ENCODE measurements at regions not wholly inside any gene's neighbourhood (a gene's known extent, or its start where the extent isn't known, plus 50 kb on each side); places are given as distances from the start of the nearest gene placed in this dataset.

DNA sequence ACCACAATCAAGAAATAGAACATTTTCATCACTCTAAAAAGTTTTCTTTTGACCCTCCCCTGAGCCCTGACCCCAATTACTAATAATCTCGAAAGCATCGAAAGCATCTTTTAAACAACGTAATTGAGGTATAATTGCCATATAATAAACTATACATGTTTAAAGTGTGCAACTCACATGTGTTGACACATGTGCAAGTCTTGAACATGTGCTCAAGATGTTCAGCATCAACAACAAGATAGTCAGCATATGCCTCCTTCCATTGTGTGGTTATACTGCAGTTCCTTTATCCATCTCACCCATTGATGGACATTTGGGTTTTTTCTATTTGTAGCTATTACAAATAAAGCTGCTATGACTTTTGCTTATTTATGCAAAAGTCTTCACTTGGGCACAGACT, 90.7 kb downstream of the RIPK4 start:
- H3K27ac Mint-ChIP-seq = no peak overlapping the region
- no peaks in the 10 kb centered on the region for H3K36me3 Mint-ChIP-seq
- no peak for ATAC-seq (replicated peaks)
- no peak for DNase-seq
- H3K27me3 Mint-ChIP-seq = peaks cover 19 to 42% of the 10 kb centered on the region in 2 donors
- H3K4me1 Mint-ChIP-seq = peaks cover 0 to 3% of the 10 kb centered on the region in 2 donors
- no peaks in the 10 kb centered on the region for H3K9me3 Mint-ChIP-seq
- no peak overlapping the region for H3K4me3 Mint-ChIP-seq

- H3K27me3 Mint-ChIP-seq = peaks cover 22 to 41% of the 10 kb centered on the region in 2 donors
- no peak overlapping the region for H3K27ac Mint-ChIP-seq
- H3K36me3 Mint-ChIP-seq = no peaks in the 10 kb centered on the region
- peaks cover 0 to 3% of the 10 kb centered on the region in 2 donors for H3K4me1 Mint-ChIP-seq
- DNase-seq (no peak), ATAC-seq (replicated peaks) (no peak)
- H3K9me3 Mint-ChIP-seq = no peaks in the 10 kb centered on the region
- no peak overlapping the region for H3K4me3 Mint-ChIP-seq
These were observed 91.3 kb downstream of the RIPK4 start for GRCh38 chr21:41675574-41675973.

DNA sequence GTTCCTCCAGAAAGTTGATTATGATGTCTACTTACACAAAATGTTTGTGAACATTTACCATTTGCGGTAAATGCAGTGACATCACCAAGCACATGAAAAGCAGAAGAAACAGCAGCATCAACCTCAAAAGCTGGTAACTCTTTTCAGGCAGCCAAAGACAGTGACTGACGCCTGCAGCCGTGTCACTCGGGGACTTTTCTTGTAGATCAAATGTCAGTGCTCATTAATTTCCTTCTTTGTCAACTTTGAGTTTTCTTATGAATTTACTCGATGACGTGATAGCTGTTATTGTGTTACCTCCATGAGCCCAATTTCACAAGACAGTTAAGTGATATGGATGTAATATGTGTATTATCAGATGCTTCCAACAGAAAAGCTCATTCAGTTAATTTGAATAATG, 92.5 kb downstream of the RIPK4 start:
- ATAC-seq (replicated peaks) = no peak
- Mint-ChIP-seq H3K4me1 (peaks cover 0 to 3% of the 10 kb centered on the region in 2 donors), H3K4me3 (no peak overlapping the region), H3K36me3 (no peaks in the 10 kb centered on the region), H3K27ac (no peak overlapping the region), H3K27me3 (peaks cover 20 to 35% of the 10 kb centered on the region in 2 donors), H3K9me3 (no peaks in the 10 kb centered on the region)
- no peak for DNase-seq

- Mint-ChIP-seq H3K4me3 (no peak overlapping the region), H3K4me1 (peaks cover 0 to 3% of the 10 kb centered on the region in 2 donors), H3K27ac (no peak overlapping the region), H3K36me3 (no peaks in the 10 kb centered on the region), H3K27me3 (peaks cover 14 to 34% of the 10 kb centered on the region in 2 donors), H3K9me3 (no peaks in the 10 kb centered on the region)
- DNase-seq (no peak), ATAC-seq (replicated peaks) (no peak)
These were observed 93.1 kb downstream of the RIPK4 start for GRCh38 chr21:41673596-41674335.

- Mint-ChIP-seq H3K36me3 (no peaks in the 10 kb centered on the region), H3K9me3 (no peaks in the 10 kb centered on the region), H3K4me1 (peaks cover 0 to 3% of the 10 kb centered on the region in 2 donors), H3K4me3 (no peak overlapping the region), H3K27ac (no peak overlapping the region), H3K27me3 (peaks cover 14 to 34% of the 10 kb centered on the region in 2 donors)
- DNase-seq = no peak
- ATAC-seq (replicated peaks) = no peak
These were observed 93.8 kb downstream of the RIPK4 start for GRCh38 chr21:41673071-41673470.

DNA sequence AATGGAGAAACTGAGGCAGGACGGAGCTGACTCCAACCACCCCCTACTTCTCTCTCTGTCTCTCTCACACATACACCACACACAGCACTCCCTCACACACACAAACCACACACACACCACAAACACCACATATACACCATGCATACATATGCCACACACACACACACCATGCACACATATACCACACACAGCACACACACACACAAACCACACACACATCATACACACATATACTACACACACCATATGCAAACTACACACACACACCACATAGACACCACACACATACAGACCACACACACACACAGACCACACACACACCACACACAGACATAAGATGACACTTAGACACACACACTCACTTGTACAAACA, 94.3 kb downstream of the RIPK4 start:
- Mint-ChIP-seq H3K27me3 (peaks cover 14 to 32% of the 10 kb centered on the region in 2 donors), H3K4me1 (peaks cover 0 to 3% of the 10 kb centered on the region in 2 donors), H3K4me3 (no peak overlapping the region), H3K27ac (no peak overlapping the region), H3K9me3 (no peaks in the 10 kb centered on the region), H3K36me3 (no peaks in the 10 kb centered on the region)
- no peak for DNase-seq
- ATAC-seq (replicated peaks) = no peak

GRCh38 chr21:41671859-41672542, 94.9 kb downstream of the RIPK4 start:
- no peak overlapping the region for H3K27ac Mint-ChIP-seq
- no peaks in the 10 kb centered on the region for H3K9me3 Mint-ChIP-seq
- H3K27me3 Mint-ChIP-seq = peaks cover 14 to 29% of the 10 kb centered on the region in 2 donors
- peaks cover under 1 to 3% of the 10 kb centered on the region in 2 donors for H3K4me1 Mint-ChIP-seq
- DNase-seq = no peak
- no peak overlapping the region for H3K4me3 Mint-ChIP-seq
- ATAC-seq (replicated peaks) = no peak
- no peaks in the 10 kb centered on the region for H3K36me3 Mint-ChIP-seq

DNA sequence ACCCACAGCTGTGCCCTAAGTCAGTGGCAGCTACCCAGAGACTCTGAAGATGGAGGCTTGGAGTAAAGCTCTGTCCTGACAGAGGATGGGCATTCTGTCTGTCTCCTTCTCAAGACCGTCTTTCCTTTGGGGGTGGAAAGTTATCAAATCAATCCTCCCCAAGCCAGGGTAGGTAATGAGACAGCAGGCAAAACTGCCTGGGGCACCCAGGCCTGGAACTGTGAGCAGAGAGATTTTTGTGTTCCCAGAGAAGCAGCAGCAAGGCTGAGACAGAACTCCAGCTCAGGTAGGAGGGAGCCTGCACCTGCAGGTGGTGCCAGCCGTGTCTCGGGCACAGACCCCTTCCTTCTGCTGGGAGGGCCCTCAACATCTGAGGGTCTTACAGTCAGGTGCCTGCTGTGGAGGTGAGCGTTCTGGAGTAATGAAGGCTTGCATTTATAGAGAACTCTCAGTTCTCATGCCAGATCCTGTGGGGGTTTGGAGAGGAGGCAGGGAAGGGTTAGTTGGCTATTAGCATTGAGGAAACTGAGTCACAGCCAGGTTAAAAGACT, 95.6 kb downstream of the RIPK4 start:
- H3K4me1 Mint-ChIP-seq = peaks cover 3 to 7% of the 10 kb centered on the region in 2 donors
- no peak overlapping the region for H3K27ac Mint-ChIP-seq
- no peak for DNase-seq
- H3K27me3 Mint-ChIP-seq = peaks cover 17 to 30% of the 10 kb centered on the region in 2 donors
- no peaks in the 10 kb centered on the region for H3K9me3 Mint-ChIP-seq
- ATAC-seq (replicated peaks) = no peak
- H3K4me3 Mint-ChIP-seq = no peak overlapping the region
- no peaks in the 10 kb centered on the region for H3K36me3 Mint-ChIP-seq

GRCh38 chr21:41670056-41670805, 96.6 kb downstream of the RIPK4 start:
- DNase-seq = no peak
- H3K4me3 Mint-ChIP-seq = no peak overlapping the region

GRCh38 chr21:41669533-41669830, 97.4 kb downstream of the RIPK4 start:
- DNase-seq (no peak), ATAC-seq (replicated peaks) (no peak)
- peaks cover 3 to 9% of the 10 kb centered on the region in 2 donors for H3K4me1 Mint-ChIP-seq
- peaks cover 20 to 32% of the 10 kb centered on the region in 2 donors for H3K27me3 Mint-ChIP-seq
- H3K4me3 Mint-ChIP-seq = no peak overlapping the region
- no peaks in the 10 kb centered on the region for H3K36me3 Mint-ChIP-seq
- H3K9me3 Mint-ChIP-seq = no peaks in the 10 kb centered on the region
- peak overlapping the region; percentile 63 for H3K27ac Mint-ChIP-seq

More at GRCh38 chr21:41670056-41670805, 96.6 kb downstream of the RIPK4 start:
- H3K27ac Mint-ChIP-seq = peak overlapping the region; percentile 34
- H3K36me3 Mint-ChIP-seq = no peaks in the 10 kb centered on the region
- peaks cover 19 to 32% of the 10 kb centered on the region in 2 donors for H3K27me3 Mint-ChIP-seq
- H3K4me1 Mint-ChIP-seq = peaks cover 3 to 9% of the 10 kb centered on the region in 2 donors
- H3K9me3 Mint-ChIP-seq = no peaks in the 10 kb centered on the region
- ATAC-seq (replicated peaks) = no peak

- ATAC-seq (replicated peaks) = no peak
- Mint-ChIP-seq H3K4me1 (peaks cover 7 to 9% of the 10 kb centered on the region in 2 donors), H3K27me3 (peaks cover 25 to 29% of the 10 kb centered on the region in 2 donors), H3K27ac (no peak overlapping the region), H3K9me3 (no peaks in the 10 kb centered on the region), H3K4me3 (no peak overlapping the region), H3K36me3 (no peaks in the 10 kb centered on the region)
- DNase-seq = no peak
These were observed 97.9 kb downstream of the RIPK4 start for GRCh38 chr21:41668686-41669532.

- no peaks in the 10 kb centered on the region for H3K9me3 Mint-ChIP-seq
- ATAC-seq (replicated peaks) = no peak
- no peak for DNase-seq
- H3K36me3 Mint-ChIP-seq = no peaks in the 10 kb centered on the region
- no peak overlapping the region for H3K4me3 Mint-ChIP-seq
- H3K27me3 Mint-ChIP-seq = peaks cover 28 to 34% of the 10 kb centered on the region in 2 donors
- no peak overlapping the region for H3K27ac Mint-ChIP-seq
- peaks cover 7 to 9% of the 10 kb centered on the region in 2 donors for H3K4me1 Mint-ChIP-seq
These were observed 98.8 kb downstream of the RIPK4 start for GRCh38 chr21:41668051-41668541.

DNA sequence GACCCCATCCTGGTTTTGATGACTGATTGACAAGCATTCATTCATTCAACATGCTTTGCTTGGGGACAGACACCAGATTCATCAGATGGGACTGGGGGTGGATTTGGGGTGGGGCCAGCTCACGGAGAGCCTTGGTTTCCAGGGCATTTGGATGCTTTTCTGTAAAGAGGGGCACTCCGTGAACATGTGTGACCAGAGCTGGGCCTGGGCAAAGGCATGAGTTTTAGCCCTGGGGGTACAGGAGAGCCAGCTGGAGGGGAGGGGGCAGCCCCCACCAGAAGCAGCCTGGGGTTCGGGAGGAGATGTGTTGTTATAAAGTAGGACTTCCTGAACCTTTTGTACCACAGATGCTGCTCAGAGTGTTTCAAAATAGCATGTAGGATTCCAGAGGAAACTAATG, 99.7 kb downstream of the RIPK4 start:
- ATAC-seq (replicated peaks) = no peak
- no peaks in the 10 kb centered on the region for H3K9me3 Mint-ChIP-seq
- H3K27me3 Mint-ChIP-seq = peaks cover 24 to 39% of the 10 kb centered on the region in 2 donors
- no peak for DNase-seq
- peaks cover 7 to 9% of the 10 kb centered on the region in 2 donors for H3K4me1 Mint-ChIP-seq
- H3K4me3 Mint-ChIP-seq = no peak overlapping the region
- no peak overlapping the region for H3K27ac Mint-ChIP-seq
- H3K36me3 Mint-ChIP-seq = no peaks in the 10 kb centered on the region

Measured in stimulated activated naive B cell treated with anti-CD40 and anti-IgM and Interleukin-4, amounts not matched to agents 10 μg/mL and 1 μg/mL and 100 μg/mL, for 72 hours (primary cell).